SJSA1 (cell line): ENCODE measurements at regions not wholly inside any gene's neighbourhood (a gene's known extent, or its start where the extent isn't known, plus 50 kb on each side); places are given as distances from the start of the nearest gene placed in this dataset.
A peak's percentile ranks its signal among the peaks of the same experiment; 100 is the strongest.
"Not testable (repeated sequence)": the region's sequence is repeated elsewhere in the genome, so short reads cannot be mapped to it uniquely, and the experiment has no call there.

ENCODE experiments used
- DNase-seq, 2 experiments: peaks; one replicate each; pipeline ENCODE4 v3.0.0-alpha.2; 2015 to 2020; ENCODE audit warnings: low spot score in 2 of 2, low read depth in 1 of 2
- H3K27ac ChIP-seq: fragments of 250-450 bp; sonication (Bioruptor Pico); 2 replicates; pipeline ENCODE4 v1.5.1; 2020; ENCODE audit warnings: mild to moderate bottlenecking, moderate library complexity
- H3K27me3 ChIP-seq: fragments of 250-450 bp; sonication (Bioruptor Pico); replicated peaks from 2 replicates; pipeline ENCODE4 v1.5.1; 2020; ENCODE audit warnings: mild to moderate bottlenecking, moderate library complexity
- H3K36me3 ChIP-seq: fragments of 250-450 bp; sonication (Bioruptor Pico); 2 replicates; pipeline ENCODE4 v1.5.1; 2020; ENCODE audit warnings: mild to moderate bottlenecking
- H3K4me1 ChIP-seq: fragments of 250-450 bp; sonication (Bioruptor Pico); replicated peaks from 2 replicates; pipeline ENCODE4 v1.6.1; 2021; ENCODE audit warnings: mild to moderate bottlenecking
- H3K4me3 ChIP-seq: fragments of 250-450 bp; sonication (Bioruptor Pico); 2 replicates; pipeline ENCODE4 v1.5.1; 2020; ENCODE audit warnings: mild to moderate bottlenecking
- H3K9me3 ChIP-seq: fragments of 250-450 bp; sonication (Bioruptor Pico); replicated peaks from 2 replicates; pipeline ENCODE4 v1.5.1; 2020; ENCODE audit warnings: mild to moderate bottlenecking

DNA sequence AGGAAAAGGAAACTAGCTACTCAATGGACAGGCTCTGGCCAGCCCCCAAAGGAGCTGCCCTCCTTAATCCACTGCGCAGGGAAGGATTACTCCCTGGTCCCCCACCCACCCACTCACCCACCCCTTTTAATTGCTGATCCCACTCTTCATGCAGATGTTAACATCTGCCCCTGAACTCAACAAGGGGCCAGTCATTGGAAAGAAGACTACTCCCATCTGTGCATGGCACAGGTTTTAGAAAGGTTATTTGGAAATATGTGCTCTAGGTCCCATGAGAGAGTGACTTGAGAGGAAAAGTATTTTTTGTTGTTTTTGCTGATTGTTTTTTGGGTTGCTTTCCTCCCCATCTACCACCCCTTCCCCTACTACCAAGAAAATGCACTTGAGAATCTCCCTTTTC is 94.4 kb upstream of the FGGY start:
- no peaks in the 10 kb centered on the region for H3K4me1 ChIP-seq
- no peaks in the 10 kb centered on the region; the same call in 1 of the 2 replicates for H3K9me3 ChIP-seq
- H3K27me3 ChIP-seq, result no peaks in the 10 kb centered on the region
- DNase-seq, result no peak
- no peaks in the 10 kb centered on the region for H3K36me3 ChIP-seq
- no peak overlapping the region for H3K4me3 ChIP-seq
- no peak overlapping the region for H3K27ac ChIP-seq

DNA sequence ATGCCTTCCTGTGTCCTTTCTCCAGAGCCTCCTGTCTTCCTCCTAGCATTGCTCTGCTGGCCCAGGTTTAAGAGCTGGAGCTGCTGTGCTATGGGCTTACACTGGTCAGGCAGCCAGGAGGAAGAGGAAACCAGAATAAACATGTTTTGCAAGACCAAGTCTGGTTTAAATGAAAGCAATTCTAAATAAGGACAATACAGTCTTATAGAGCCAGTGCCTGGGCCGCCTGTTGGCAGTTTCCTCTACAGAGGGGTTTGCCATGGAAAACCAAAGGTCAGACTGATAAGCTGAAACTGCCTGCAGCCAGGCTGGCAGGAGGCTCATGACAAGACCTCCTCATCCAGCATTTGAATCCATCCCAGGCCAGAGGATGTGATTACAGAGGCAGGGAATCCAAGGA is 92.9 kb upstream of the FGGY start:
- no peak for DNase-seq
- H3K27me3 ChIP-seq, result no peaks in the 10 kb centered on the region
- H3K4me1 ChIP-seq, result no peaks in the 10 kb centered on the region
- H3K4me3 ChIP-seq, result no peak overlapping the region
- no peaks in the 10 kb centered on the region for H3K36me3 ChIP-seq
- no peaks in the 10 kb centered on the region; the same call in 1 of the 2 replicates for H3K9me3 ChIP-seq
- H3K27ac ChIP-seq, result no peak overlapping the region

DNA sequence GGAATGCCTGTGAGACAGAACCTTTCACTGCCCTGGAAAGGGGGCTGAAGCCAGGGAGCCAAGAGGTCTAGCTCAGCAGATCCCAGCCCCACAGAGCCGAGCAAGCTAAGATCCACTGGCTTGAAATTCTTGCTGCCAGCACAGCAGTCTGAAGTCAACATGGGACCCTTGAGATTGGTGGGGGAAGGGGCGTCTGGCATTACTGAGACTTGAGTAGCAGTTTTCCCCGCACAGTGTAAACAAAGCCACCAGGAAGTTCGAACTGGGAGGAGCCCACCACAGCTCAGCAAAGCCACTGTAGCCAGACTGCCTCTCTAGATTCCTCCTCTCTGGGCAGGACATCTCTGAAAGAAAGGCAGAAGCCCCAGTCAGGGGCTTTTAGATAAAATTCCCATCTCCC is 90.3 kb upstream of the FGGY start:
- not testable (repeated sequence) for H3K27ac ChIP-seq, DNase-seq

DNA sequence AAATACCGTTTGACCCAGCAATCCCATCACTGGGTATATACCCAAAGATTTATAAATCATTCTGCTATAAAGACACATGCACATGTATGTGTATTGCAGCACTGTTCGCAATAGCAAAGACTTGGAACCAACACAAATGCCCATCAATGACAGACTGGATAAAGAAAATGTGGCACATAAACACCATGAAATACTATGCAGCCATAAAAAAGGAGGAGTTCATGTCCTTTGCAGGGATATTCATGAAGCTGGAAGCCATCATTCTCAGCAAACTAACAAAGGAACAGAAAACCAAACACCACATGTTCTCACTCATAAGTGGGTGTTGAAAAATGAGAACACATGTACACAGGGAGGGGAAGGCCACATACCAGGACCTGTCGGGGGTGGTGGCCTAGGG is 86.5 kb upstream of the FGGY start:
- H3K36me3 ChIP-seq, result not testable (repeated sequence)

More for the DNA sequence above, 90.3 kb upstream of the FGGY start:
- not testable (repeated sequence) for H3K4me3 ChIP-seq, H3K36me3 ChIP-seq, H3K9me3 ChIP-seq, H3K4me1 ChIP-seq, H3K27me3 ChIP-seq

DNA sequence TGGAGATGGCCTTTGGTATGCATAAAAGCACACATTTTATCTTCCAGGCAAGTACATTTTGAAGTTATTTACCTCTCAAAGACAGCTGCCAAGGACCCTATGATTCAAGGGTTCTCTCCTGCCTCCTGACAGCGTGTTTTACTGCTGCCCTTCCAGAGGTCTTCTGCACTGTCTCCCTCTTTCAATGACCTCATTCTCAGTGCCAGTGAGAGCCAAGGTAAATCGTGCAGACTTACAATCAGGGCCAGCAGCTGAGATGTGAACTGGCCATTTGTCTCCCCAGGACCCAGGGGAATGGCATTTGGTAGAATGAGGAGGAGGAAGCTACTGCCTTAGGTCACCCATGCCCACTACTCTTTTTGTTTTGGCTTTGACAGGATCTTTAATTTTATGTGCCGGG is 84.2 kb upstream of the FGGY start:
- Histone ChIP-seq H3K36me3 (no peaks in the 10 kb centered on the region), H3K4me1 (peaks cover 6% of the 10 kb centered on the region), H3K4me3 (no peak overlapping the region), H3K27me3 (no peaks in the 10 kb centered on the region), H3K27ac (no peak overlapping the region), H3K9me3 (no peaks in the 10 kb centered on the region)
- no peak for DNase-seq

More for the DNA sequence above, 86.5 kb upstream of the FGGY start:
- not testable (repeated sequence) for H3K9me3 ChIP-seq, H3K27ac ChIP-seq, DNase-seq, H3K4me3 ChIP-seq, H3K27me3 ChIP-seq, H3K4me1 ChIP-seq

DNA sequence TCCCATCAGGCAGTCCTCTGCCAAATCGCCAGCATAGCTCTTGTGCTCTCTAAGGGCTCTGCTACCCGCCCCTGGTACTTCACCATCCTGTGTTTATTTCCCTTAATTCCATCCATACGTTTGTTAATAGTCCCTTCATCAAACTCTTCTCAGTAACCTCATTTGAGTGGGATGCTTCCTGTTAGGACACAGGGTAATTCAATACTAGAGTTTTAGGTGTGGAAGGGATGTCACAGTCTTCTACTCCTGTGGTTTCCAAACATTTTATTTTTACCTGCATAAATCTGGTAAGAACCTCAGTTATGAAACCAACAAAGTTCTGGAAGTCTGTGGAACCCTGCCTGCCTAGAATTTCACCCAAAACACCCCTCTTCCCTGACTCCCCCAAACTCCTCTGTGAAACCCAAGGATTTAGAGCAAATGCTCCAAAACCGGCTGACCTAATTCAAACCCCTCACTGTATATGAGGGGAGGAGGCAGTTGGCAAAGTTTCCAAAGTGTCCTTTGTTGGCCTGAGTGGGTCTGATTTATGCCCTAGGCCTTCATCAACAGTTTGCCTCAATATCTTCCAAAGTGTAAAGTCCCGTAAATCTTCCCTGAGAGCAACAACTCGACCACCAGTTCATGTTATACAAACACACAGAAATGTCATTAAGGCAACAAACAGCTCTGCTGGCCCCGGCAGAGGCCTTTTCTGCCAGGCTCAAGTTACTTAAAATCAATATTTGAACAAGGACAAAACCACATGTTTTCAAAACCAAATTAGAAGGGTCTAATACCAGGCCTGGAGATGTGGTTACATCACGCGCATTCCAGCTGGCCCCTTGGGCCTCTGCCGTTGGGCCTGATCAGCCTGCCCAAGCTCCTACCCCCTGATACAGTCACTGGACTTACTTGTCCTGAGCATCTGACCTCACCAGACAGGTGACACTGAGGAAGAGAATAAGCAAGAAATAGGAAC is 82.4 kb upstream of the FGGY start:
- Histone ChIP-seq H3K27me3 (no peaks in the 10 kb centered on the region), H3K36me3 (no peaks in the 10 kb centered on the region), H3K4me3 (no peak overlapping the region), H3K9me3 (0 out of 2 replicates have a peak, but pooled peaks cover 3% of the 10 kb centered on the region), H3K27ac (no peak overlapping the region), H3K4me1 (peaks cover 6% of the 10 kb centered on the region)
- DNase-seq, result peak; percentile 46 to 58

DNA sequence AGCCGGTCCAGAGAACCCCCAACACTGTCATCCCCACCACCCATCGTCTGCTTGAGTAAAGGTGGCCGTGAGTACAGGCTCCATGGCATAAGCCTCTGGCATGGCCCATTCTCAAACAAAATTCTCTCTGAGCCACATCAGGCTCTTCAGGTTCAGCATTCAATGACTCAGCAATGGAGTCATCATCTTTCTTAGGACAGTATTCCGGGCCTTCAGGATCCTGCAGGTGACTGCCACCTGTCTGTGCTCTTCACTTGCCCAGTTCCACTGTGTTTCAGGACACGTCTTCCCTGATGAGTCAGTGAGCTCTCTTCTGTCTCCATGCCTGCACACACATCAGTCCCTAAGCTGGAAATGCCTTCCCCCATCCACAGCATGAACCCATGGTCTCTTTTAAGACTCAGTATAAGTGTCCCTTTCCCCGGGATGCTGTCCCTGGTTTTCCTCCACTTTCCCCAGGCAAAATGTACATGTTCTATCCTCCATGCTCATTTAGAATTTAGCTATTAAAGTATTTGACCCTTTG is 81.1 kb upstream of the FGGY start:
- no peak for DNase-seq
- Histone ChIP-seq H3K4me1 (peaks cover 6% of the 10 kb centered on the region), H3K27ac (no peak overlapping the region)

DNA sequence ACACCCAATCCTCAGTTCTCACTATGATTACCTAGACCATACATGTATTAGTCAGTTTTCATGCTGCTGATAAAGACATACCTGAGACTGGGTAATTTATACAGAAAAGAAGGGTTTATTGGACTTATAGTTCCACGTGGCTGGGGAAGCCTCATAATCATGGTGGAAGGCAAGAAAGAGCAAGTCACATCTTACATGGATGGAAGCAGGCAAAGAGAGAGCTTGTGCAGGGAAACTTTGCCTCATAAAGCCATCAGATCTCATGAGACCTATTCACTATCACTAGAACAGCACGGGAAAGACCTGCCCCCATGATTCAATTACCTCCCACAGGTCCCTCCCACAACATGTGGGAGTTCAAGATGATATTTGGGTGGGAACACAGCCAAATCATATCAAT is 79.5 kb upstream of the FGGY start:
- DNase-seq, H3K4me1 ChIP-seq, H3K27ac ChIP-seq, H3K27me3 ChIP-seq, H3K36me3 ChIP-seq, H3K4me3 ChIP-seq, H3K9me3 ChIP-seq: not testable (repeated sequence)

More for the DNA sequence above, 81.1 kb upstream of the FGGY start:
- H3K36me3 ChIP-seq, result no peaks in the 10 kb centered on the region
- H3K27me3 ChIP-seq, result no peaks in the 10 kb centered on the region
- H3K9me3 ChIP-seq, result 0 out of 2 replicates have a peak, but pooled peaks cover 3% of the 10 kb centered on the region
- no peak overlapping the region for H3K4me3 ChIP-seq

DNA sequence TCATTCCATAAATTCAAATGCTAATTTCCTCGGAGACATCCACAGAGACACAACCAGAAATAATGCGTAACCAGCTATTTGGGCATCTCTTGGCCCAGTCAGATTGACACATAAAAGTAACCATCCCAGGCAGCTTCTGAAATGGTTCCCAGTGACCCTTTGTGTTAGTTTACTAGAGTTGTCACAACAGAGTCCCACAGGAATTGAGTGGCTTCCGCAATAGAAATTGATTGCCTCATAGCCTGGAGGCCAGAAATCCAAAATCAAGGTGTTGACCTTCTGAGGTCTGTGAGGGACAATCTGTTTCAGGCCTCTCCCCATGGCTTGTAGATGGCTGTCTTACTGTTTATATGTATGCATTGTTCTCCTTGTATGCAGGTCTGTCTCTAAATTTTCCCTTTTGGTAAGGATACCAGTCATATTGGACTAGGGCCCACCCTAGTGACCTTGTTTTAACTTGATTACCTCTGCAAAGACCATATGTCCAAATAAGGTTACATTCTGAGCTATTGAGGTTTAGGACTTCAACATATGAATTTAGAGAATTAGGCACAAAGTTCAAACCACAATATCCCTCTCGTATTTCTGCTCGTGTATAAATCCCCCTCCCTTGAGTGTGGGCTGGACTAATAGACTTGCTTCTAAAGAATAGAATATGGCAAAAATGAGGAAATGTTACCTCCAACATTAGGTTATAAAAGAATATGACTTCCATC is 78.2 kb upstream of the FGGY start:
- Histone ChIP-seq H3K36me3 (no peaks in the 10 kb centered on the region), H3K27ac (no peak overlapping the region), H3K9me3 (0 out of 2 replicates have a peak, but pooled peaks cover 3% of the 10 kb centered on the region), H3K27me3 (no peaks in the 10 kb centered on the region), H3K4me3 (no peak overlapping the region), H3K4me1 (peaks cover 6% of the 10 kb centered on the region)
- DNase-seq, result no peak

DNA sequence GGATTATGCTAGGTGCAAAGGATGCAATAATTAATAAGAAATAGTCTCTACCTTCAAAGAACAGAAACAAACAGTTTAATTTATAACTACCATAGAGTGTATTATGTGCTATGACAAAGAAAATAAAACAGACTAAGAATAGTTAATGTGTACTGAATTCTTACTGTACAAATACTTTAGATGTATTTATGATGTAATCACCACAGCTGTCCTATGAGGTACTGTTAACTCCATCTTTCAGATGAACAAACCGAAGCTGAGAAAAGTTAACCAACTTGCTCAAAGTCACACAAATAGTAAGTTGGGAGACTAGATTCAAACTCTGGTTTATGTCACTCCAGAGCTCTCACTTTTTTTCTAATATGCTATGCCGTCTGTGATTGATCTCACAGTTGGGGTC is 77.0 kb upstream of the FGGY start:
- Histone ChIP-seq H3K27ac (no peak overlapping the region), H3K27me3 (no peaks in the 10 kb centered on the region), H3K9me3 (0 out of 2 replicates have a peak, but pooled peaks cover 3% of the 10 kb centered on the region), H3K4me1 (no peaks in the 10 kb centered on the region; the same call in 1 of the 2 replicates), H3K4me3 (no peak overlapping the region), H3K36me3 (no peaks in the 10 kb centered on the region)
- no peak for DNase-seq

DNA sequence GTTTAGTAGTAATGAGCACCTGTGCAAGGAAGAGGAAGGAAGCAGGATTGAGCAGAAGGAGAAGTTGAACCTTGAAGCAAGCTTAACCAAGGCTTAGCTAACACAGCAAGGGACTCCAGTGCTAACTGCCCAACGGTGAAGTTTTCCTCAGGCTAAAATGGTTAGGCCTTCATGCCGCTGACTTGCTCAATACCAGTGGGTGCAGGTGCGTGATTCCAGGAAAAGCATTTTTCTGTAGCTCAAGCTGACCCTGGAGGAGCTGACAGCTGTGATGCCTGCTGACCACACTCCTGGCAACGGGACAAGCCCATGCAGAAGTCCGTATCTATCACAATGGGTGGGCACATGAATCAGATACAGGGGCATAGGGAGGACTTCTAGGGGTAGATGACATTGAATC is 76.5 kb upstream of the FGGY start:
- Histone ChIP-seq H3K9me3 (0 out of 2 replicates have a peak, but pooled peaks cover 3% of the 10 kb centered on the region), H3K4me3 (no peak overlapping the region), H3K4me1 (no peaks in the 10 kb centered on the region), H3K27me3 (no peaks in the 10 kb centered on the region), H3K27ac (no peak overlapping the region), H3K36me3 (no peaks in the 10 kb centered on the region)
- no peak for DNase-seq

DNA sequence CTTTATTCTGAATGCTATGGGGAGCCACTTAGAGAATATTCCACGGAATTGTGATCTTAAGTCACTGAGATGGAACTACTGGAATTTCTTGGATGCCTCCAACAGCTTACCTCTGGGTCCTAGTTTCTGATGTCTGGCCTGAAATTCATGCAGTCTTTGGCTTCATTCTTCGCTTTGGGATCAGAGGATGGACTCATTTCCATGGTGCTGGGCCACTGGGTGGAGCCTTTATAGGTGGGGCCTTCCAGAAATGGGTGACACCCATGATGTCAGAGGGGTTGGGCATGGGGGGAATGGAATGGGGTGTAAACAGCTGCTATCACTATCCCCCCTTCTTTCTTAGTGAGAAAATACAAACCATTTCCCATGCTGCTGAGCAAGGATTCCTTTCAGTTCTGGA is 73.7 kb upstream of the FGGY start:
- DNase-seq, result no peak
- no peak overlapping the region for H3K4me3 ChIP-seq
- H3K9me3 ChIP-seq, result 0 out of 2 replicates have a peak, but pooled peaks cover 3% of the 10 kb centered on the region
- no peaks in the 10 kb centered on the region for H3K4me1 ChIP-seq
- no peaks in the 10 kb centered on the region for H3K36me3 ChIP-seq
- H3K27me3 ChIP-seq, result no peaks in the 10 kb centered on the region
- H3K27ac ChIP-seq, result no peak overlapping the region

DNA sequence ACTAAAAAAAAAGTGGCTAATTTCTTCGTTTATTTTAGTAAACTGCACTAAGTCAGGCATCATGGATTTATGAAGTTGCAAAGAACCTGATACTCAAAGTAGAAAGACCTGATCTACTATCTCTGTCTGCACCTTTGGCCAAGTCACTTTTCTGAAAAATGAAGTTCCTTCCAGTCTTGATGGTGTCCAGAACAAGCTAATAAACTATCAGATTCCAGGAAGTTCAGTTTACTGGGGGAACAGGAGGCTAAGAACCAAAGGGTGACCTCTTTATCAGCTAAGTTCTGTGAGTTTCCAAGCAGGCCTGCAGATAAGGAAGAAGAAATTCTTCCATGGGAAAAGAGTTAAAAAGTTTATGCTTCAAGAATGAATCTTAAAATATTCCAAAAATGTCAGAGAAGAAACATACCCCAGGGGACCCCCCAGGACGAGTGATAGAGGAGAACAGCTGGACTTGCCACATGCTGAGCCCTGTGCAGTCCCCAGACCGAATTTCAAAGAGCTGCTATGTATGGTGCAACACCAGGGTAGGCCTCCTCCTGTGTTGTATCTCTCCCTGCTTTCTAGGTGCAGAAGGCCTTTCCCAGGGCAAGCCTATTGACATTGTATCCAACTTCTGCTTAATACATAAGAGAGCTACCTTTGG is 72.8 kb upstream of the FGGY start:
- 0 out of 2 replicates have a peak, but pooled peaks cover under 1% of the 10 kb centered on the region for H3K9me3 ChIP-seq
- H3K36me3 ChIP-seq, result no peaks in the 10 kb centered on the region
- H3K27ac ChIP-seq, result no peak overlapping the region
- H3K4me1 ChIP-seq, result no peaks in the 10 kb centered on the region
- no peak overlapping the region for H3K4me3 ChIP-seq
- no peak for DNase-seq
- no peaks in the 10 kb centered on the region for H3K27me3 ChIP-seq
